SU-DHL-6 (cell line): ENCODE measurements at regions not wholly inside any gene's neighbourhood (a gene's known extent, or its start where the extent isn't known, plus 50 kb on each side); places are given as distances from the start of the nearest gene placed in this dataset.

Experiments
- EZH2phosphoT487 ChIP-seq: fragments of 200-600 bp; sonication (generic), shearing (Covaris generic); conservative IDR thresholded peaks from 2 replicates; pipeline ENCODE4 v1.6.1; 2018; ENCODE audit warnings: mild to moderate bottlenecking, antibody characterized with exemption, low read length, moderate library complexity, mixed read lengths
- TF ChIP-seq, protein P1 (sequence below): fragments of 200-600 bp; sonication (generic); IDR thresholded peaks from one replicate; pipeline ENCODE4 v1.5.1; 2017; ENCODE audit warnings: antibody characterized with exemption, mild to moderate bottlenecking, low read length, moderate library complexity; ENCODE audit not compliant: insufficient read depth, poor library complexity, severe bottlenecking

DNA sequence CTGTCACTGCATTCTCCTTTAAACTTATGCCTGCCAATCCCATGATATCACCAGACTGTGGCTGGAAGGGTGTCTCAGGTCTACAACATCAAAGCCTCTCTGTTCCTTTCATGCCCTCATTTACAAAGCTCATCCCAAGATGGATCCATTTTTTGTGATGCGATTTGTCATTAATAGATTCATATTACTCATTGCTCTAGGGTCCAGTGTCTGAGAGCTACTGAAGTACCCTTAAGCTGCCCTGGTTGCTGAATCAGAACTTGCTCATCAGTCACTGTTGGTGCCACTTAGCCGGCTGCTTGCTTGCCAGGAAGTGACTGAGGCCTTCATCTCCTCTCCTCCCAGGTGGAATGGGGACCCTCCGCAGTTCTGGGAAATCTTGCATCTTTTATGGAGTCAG, 395.5 kb upstream of the BOD1L1 start:
- TF ChIP-seq, protein P1, sequence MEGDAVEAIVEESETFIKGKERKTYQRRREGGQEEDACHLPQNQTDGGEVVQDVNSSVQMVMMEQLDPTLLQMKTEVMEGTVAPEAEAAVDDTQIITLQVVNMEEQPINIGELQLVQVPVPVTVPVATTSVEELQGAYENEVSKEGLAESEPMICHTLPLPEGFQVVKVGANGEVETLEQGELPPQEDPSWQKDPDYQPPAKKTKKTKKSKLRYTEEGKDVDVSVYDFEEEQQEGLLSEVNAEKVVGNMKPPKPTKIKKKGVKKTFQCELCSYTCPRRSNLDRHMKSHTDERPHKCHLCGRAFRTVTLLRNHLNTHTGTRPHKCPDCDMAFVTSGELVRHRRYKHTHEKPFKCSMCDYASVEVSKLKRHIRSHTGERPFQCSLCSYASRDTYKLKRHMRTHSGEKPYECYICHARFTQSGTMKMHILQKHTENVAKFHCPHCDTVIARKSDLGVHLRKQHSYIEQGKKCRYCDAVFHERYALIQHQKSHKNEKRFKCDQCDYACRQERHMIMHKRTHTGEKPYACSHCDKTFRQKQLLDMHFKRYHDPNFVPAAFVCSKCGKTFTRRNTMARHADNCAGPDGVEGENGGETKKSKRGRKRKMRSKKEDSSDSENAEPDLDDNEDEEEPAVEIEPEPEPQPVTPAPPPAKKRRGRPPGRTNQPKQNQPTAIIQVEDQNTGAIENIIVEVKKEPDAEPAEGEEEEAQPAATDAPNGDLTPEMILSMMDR = no peak
- TF ChIP-seq EZH2phosphoT487 = no peak
